Ishikawa (cell line): ENCODE measurements at regions not wholly inside any gene's neighbourhood (a gene's known extent, or its start where the extent isn't known, plus 50 kb on each side); places are given as distances from the start of the nearest gene placed in this dataset.

Experiments
- CEBPB ChIP-seq: IDR thresholded peaks from 2 replicates; pipeline ENCODE4 v1.6.1; 2012
- CREB1 ChIP-seq: IDR thresholded peaks from 2 replicates; pipeline ENCODE4 v1.6.1; 2012; ENCODE audit warnings: low read depth
- EGR1 ChIP-seq: IDR thresholded peaks from 2 replicates; pipeline ENCODE4 v1.6.1; 2012
- EP300 ChIP-seq: IDR thresholded peaks from 2 replicates; pipeline ENCODE4 v1.6.1; 2012; ENCODE audit warnings: borderline replicate concordance
- FOXM1 ChIP-seq: IDR thresholded peaks from 2 replicates; pipeline ENCODE4 v1.6.1; 2012; ENCODE audit warnings: low read depth, borderline replicate concordance
- MAX ChIP-seq: IDR thresholded peaks from 2 replicates; pipeline ENCODE4 v1.6.1; 2012
- NFIC ChIP-seq: IDR thresholded peaks from 2 replicates; pipeline ENCODE4 v1.6.1; 2012
- RAD21 ChIP-seq: IDR thresholded peaks from 2 replicates; pipeline ENCODE4 v1.6.1; 2012; ENCODE audit warnings: low read depth
- REST ChIP-seq: IDR thresholded peaks from 2 replicates; pipeline ENCODE4 v1.6.1; 2012; ENCODE audit warnings: low read depth, mild to moderate bottlenecking
- TAF1 ChIP-seq: IDR thresholded peaks from 2 replicates; pipeline ENCODE4 v1.6.1; 2012; ENCODE audit warnings: low read depth, mild to moderate bottlenecking
- TCF12 ChIP-seq: IDR thresholded peaks from 2 replicates; pipeline ENCODE4 v1.6.1; 2012; ENCODE audit warnings: low read depth
- TEAD4 ChIP-seq: IDR thresholded peaks from 2 replicates; pipeline ENCODE4 v1.6.1; 2012
- YY1 ChIP-seq: IDR thresholded peaks from 2 replicates; pipeline ENCODE4 v1.6.1; 2012; ENCODE audit warnings: low read depth
- ZBTB7A ChIP-seq: IDR thresholded peaks from 2 replicates; pipeline ENCODE4 v1.6.1; 2012; ENCODE audit warnings: low read depth
- TF ChIP-seq, protein P1 (sequence below): IDR thresholded peaks from 2 replicates; pipeline ENCODE4 v1.6.1; 2012

- TF ChIP-seq NFIC (no peak), CREB1 (no peak), RAD21 (no peak), FOXM1 (no peak), EP300 (no peak), CEBPB (no peak), REST (no peak), TEAD4 (no peak), TCF12 (no peak), YY1 (no peak)
- TF ChIP-seq, protein P1, sequence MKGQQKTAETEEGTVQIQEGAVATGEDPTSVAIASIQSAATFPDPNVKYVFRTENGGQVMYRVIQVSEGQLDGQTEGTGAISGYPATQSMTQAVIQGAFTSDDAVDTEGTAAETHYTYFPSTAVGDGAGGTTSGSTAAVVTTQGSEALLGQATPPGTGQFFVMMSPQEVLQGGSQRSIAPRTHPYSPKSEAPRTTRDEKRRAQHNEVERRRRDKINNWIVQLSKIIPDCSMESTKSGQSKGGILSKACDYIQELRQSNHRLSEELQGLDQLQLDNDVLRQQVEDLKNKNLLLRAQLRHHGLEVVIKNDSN: no peak
These were observed 246.5 kb downstream of the FOXL1 start for GRCh38 chr16:86824751-86825296.

DNA sequence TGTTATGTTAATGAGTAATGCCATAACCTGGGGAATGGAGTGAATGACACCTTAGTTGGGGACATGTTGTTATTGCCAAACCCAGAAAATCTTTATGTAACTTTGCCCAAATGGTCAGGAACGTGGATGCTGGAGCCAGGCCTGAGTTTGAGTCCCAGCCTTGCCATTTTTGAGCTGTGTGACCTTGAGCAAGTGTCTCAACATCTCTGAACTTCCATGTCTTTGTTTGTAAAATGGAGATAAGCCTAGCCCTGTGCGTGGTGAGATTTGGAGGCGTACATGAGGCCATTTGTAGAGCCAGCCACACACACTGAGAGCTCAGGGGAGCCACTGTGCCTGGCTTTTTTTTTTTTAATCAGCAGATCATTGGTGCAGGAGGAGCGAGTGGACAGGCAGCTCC lies 247.3 kb downstream of the FOXL1 start:
- TF ChIP-seq CREB1 (no peak), NFIC (no peak), EGR1 (no peak), TAF1 (no peak), TEAD4 (no peak), EP300 (no peak), YY1 (no peak), MAX (no peak), RAD21 (no peak), ZBTB7A (no peak), REST (no peak), FOXM1 (no peak), TCF12 (no peak), CEBPB (no peak)
- TF ChIP-seq, protein P1: no peak

- TF ChIP-seq EP300 (no peak), CREB1 (no peak), REST (no peak), ZBTB7A (no peak), TAF1 (no peak), NFIC (no peak), EGR1 (no peak), YY1 (no peak), CEBPB (no peak), RAD21 (no peak), FOXM1 (no peak), TEAD4 (no peak)
- TF ChIP-seq, protein P1: no peak
These were observed 248.6 kb downstream of the FOXL1 start for GRCh38 chr16:86826941-86827340.

GRCh38 chr16:86827521-86827920 lies 249.2 kb downstream of the FOXL1 start:
- TF ChIP-seq MAX: no peak
- TF ChIP-seq TEAD4: no peak
- no peak for TF ChIP-seq ZBTB7A
- TF ChIP-seq, protein P1: no peak
- no peak for TF ChIP-seq FOXM1
- no peak for TF ChIP-seq CEBPB
- TF ChIP-seq EGR1: no peak
- no peak for TF ChIP-seq NFIC
- TF ChIP-seq TCF12: no peak
- no peak for TF ChIP-seq YY1
- no peak for TF ChIP-seq CREB1
- no peak for TF ChIP-seq RAD21
- TF ChIP-seq TAF1: no peak
- no peak for TF ChIP-seq EP300
- TF ChIP-seq REST: no peak
